ENCODE measurements at regions not wholly inside any gene's neighbourhood (a gene's known extent, or its start where the extent isn't known, plus 50 kb on each side); places are given as distances from the start of the nearest gene placed in this dataset.

GRCh38 chr4:133624744-133625143, 475.6 kb downstream of the PCDH10 start:
- H3K4me3 ChIP-seq (ENCODE audit: low read length): no peak overlapping the region
- H3K9me2 ChIP-seq (replicated peaks; ENCODE audit: low read length): no peaks in the 10 kb centered on the region
- no peaks in the 10 kb centered on the region for H4K20me1 ChIP-seq (ENCODE audit: low read length)
- no peak overlapping the region for H3K9ac ChIP-seq (ENCODE audit: low read length)
- H2AFZ ChIP-seq (ENCODE audit: low read length): no peak overlapping the region
- no peaks in the 10 kb centered on the region for H3F3A ChIP-seq (ENCODE audit: low read length, unreplicated experiment)
- ChIA-PET POLR2A (ENCODE audit: unreplicated experiment) (no interaction called here), CTCF (no interaction called here)
- no peaks in the 10 kb centered on the region for H3K27me3 ChIP-seq (ENCODE audit: low read length)
- no TSS peak for BruUV-seq (replicated peaks)
- intact Hi-C loops (cut with micrococcal nuclease): no loop called here
- H3K9me3 ChIP-seq (ENCODE audit: low read length): no peaks in the 10 kb centered on the region
- H3K79me2 ChIP-seq (ENCODE audit: low read length): no peaks in the 10 kb centered on the region
- no peak for TF ChIP-seq CTCF (conservative IDR thresholded peaks at IDR 0.05; ENCODE audit: low read depth, low read length)
- TF ChIP-seq EZH2phosphoT487 (IDR thresholded peaks at IDR 0.05; ENCODE audit: borderline replicate concordance, low read length): no peak
- TF ChIP-seq EZH2 (IDR thresholded peaks at IDR 0.05; ENCODE audit: low read length, unreplicated experiment): no peak
- no peaks in the 10 kb centered on the region for H3K4me1 ChIP-seq (ENCODE audit: insufficient read depth, low read length)
- no peak overlapping the region for H3K27ac ChIP-seq (ENCODE audit: low read length)
- H3K36me3 ChIP-seq (ENCODE audit: low read depth, low read length): no peaks in the 10 kb centered on the region
- H3K4me2 ChIP-seq (ENCODE audit: low read length): no peak overlapping the region
- DNase-seq (no peak), ATAC-seq (no peak)

GRCh38 chr4:133623847-133624246, 474.8 kb downstream of the PCDH10 start:
- ChIA-PET POLR2A (ENCODE audit: unreplicated experiment) (no interaction called here), CTCF (no interaction called here)
- BruUV-seq (replicated peaks): no TSS peak
- Histone ChIP-seq H3K27ac (ENCODE audit: low read length) (no peak overlapping the region), H3K36me3 (ENCODE audit: low read depth, low read length) (no peaks in the 10 kb centered on the region), H3K4me2 (ENCODE audit: low read length) (no peak overlapping the region), H3K79me2 (ENCODE audit: low read length) (no peaks in the 10 kb centered on the region), H2AFZ (ENCODE audit: low read length) (no peak overlapping the region), H4K20me1 (ENCODE audit: low read length) (no peaks in the 10 kb centered on the region), H3K9ac (ENCODE audit: low read length) (no peak overlapping the region), H3K4me1 (ENCODE audit: insufficient read depth, low read length) (no peaks in the 10 kb centered on the region), H3K9me3 (ENCODE audit: low read length) (no peaks in the 10 kb centered on the region), H3F3A (ENCODE audit: low read length, unreplicated experiment) (no peaks in the 10 kb centered on the region), H3K9me2 (replicated peaks; ENCODE audit: low read length) (no peaks in the 10 kb centered on the region), H3K4me3 (ENCODE audit: low read length) (no peak overlapping the region), H3K27me3 (ENCODE audit: low read length) (no peaks in the 10 kb centered on the region)
- TF ChIP-seq EZH2 (IDR thresholded peaks at IDR 0.05; ENCODE audit: low read length, unreplicated experiment): no peak
- intact Hi-C loops (cut with micrococcal nuclease): no loop called here
- DNase-seq (no peak), ATAC-seq (no peak)

- H3K9me2 ChIP-seq (replicated peaks; ENCODE audit: low read length): no peaks in the 10 kb centered on the region
- H3K9ac ChIP-seq (ENCODE audit: low read length): no peak overlapping the region
- intact Hi-C loops (cut with micrococcal nuclease): no loop called here
- H3K79me2 ChIP-seq (ENCODE audit: low read length): no peaks in the 10 kb centered on the region
- ATAC-seq: no peak
- H3K4me1 ChIP-seq (ENCODE audit: insufficient read depth, low read length): no peaks in the 10 kb centered on the region
- no peaks in the 10 kb centered on the region for H3K36me3 ChIP-seq (ENCODE audit: low read depth, low read length)
- CTCF ChIA-PET: no interaction called here
- no peak overlapping the region for H3K4me3 ChIP-seq (ENCODE audit: low read length)
- POLR2A ChIA-PET (ENCODE audit: unreplicated experiment): no interaction called here
- no peaks in the 10 kb centered on the region for H3K9me3 ChIP-seq (ENCODE audit: low read length)
- no peak overlapping the region for H3K4me2 ChIP-seq (ENCODE audit: low read length)
- no peak for DNase-seq
- no peak overlapping the region for H2AFZ ChIP-seq (ENCODE audit: low read length)
- no TSS peak for BruUV-seq (replicated peaks)
- H3K27me3 ChIP-seq (ENCODE audit: low read length): no peaks in the 10 kb centered on the region
- H3F3A ChIP-seq (ENCODE audit: low read length, unreplicated experiment): no peaks in the 10 kb centered on the region
- TF ChIP-seq EZH2phosphoT487 (IDR thresholded peaks at IDR 0.05; ENCODE audit: borderline replicate concordance, low read length) (no peak), EZH2 (IDR thresholded peaks at IDR 0.05; ENCODE audit: low read length, unreplicated experiment) (no peak), CTCF (conservative IDR thresholded peaks at IDR 0.05; ENCODE audit: low read depth, low read length) (no peak)
- H4K20me1 ChIP-seq (ENCODE audit: low read length): no peaks in the 10 kb centered on the region
- no peak overlapping the region for H3K27ac ChIP-seq (ENCODE audit: low read length)
Measured at GRCh38 chr4:133621628-133622027, 472.5 kb downstream of the PCDH10 start.

Data from PC-3 (cell line).